IPS-NIHi7 (cell line): ENCODE measurements at regions not wholly inside any gene's neighbourhood (a gene's known extent, or its start where the extent isn't known, plus 50 kb on each side); places are given as distances from the start of the nearest gene placed in this dataset.

ENCODE experiments used
- DNase-seq: peaks from one replicate; pipeline ENCODE4 v3.0.0; 2012; ENCODE audit warnings: mixed read lengths; ENCODE audit errors: extremely low spot score

- DNase-seq = no peak
Measured at GRCh38 chr5:2696156-2696807, 55.2 kb downstream of the IRX2 start.

- no peak for DNase-seq
Measured at GRCh38 chr5:2695200-2695891, 56.1 kb downstream of the IRX2 start.

GRCh38 chr5:2691530-2691929 lies 59.9 kb downstream of the IRX2 start:
- DNase-seq = no peak

GRCh38 chr5:2690293-2690692 lies 61.2 kb downstream of the IRX2 start:
- DNase-seq = no peak

GRCh38 chr5:2688586-2688985 lies 62.9 kb downstream of the IRX2 start:
- no peak for DNase-seq

GRCh38 chr5:2687746-2688145 lies 63.7 kb downstream of the IRX2 start:
- DNase-seq = no peak

- DNase-seq = no peak
Measured at GRCh38 chr5:2686321-2687124, 65.0 kb downstream of the IRX2 start.

- DNase-seq = no peak
Measured at GRCh38 chr5:2685651-2686272, 65.7 kb downstream of the IRX2 start.

GRCh38 chr5:2684606-2685005 lies 66.9 kb downstream of the IRX2 start:
- DNase-seq = no peak

GRCh38 chr5:2683720-2684119 lies 67.8 kb downstream of the IRX2 start:
- DNase-seq = no peak

GRCh38 chr5:2681476-2681875 lies 70.0 kb downstream of the IRX2 start:
- no peak for DNase-seq

GRCh38 chr5:2680979-2681378 lies 70.5 kb downstream of the IRX2 start:
- DNase-seq = no peak

GRCh38 chr5:2677689-2678088 lies 73.8 kb downstream of the IRX2 start:
- no peak for DNase-seq

- no peak for DNase-seq
Measured at GRCh38 chr5:2675548-2675947, 75.9 kb downstream of the IRX2 start.

- no peak for DNase-seq
Measured at GRCh38 chr5:2674456-2674855, 77.0 kb downstream of the IRX2 start.

GRCh38 chr5:2670940-2671339 lies 80.5 kb downstream of the IRX2 start:
- no peak for DNase-seq

- no peak for DNase-seq
Measured at GRCh38 chr5:2669913-2670312, 81.6 kb downstream of the IRX2 start.

- DNase-seq = no peak
Measured at GRCh38 chr5:2669259-2669658, 82.2 kb downstream of the IRX2 start.

- DNase-seq = no peak
Measured at GRCh38 chr5:2666081-2666480, 85.4 kb downstream of the IRX2 start.

- DNase-seq = no peak
Measured at GRCh38 chr5:2663489-2663888, 88.0 kb downstream of the IRX2 start.

GRCh38 chr5:2660315-2660714 lies 91.2 kb downstream of the IRX2 start:
- DNase-seq = no peak

GRCh38 chr5:2658881-2659470 lies 92.5 kb downstream of the IRX2 start:
- no peak for DNase-seq
